ENCODE measurements at regions not wholly inside any gene's neighbourhood (a gene's known extent, or its start where the extent isn't known, plus 50 kb on each side); places are given as distances from the start of the nearest gene placed in this dataset.
A peak's percentile ranks its signal among the peaks of the same experiment; 100 is the strongest.
"Not testable (repeated sequence)": the region's sequence is repeated elsewhere in the genome, so short reads cannot be mapped to it uniquely, and the experiment has no call there.

DNA sequence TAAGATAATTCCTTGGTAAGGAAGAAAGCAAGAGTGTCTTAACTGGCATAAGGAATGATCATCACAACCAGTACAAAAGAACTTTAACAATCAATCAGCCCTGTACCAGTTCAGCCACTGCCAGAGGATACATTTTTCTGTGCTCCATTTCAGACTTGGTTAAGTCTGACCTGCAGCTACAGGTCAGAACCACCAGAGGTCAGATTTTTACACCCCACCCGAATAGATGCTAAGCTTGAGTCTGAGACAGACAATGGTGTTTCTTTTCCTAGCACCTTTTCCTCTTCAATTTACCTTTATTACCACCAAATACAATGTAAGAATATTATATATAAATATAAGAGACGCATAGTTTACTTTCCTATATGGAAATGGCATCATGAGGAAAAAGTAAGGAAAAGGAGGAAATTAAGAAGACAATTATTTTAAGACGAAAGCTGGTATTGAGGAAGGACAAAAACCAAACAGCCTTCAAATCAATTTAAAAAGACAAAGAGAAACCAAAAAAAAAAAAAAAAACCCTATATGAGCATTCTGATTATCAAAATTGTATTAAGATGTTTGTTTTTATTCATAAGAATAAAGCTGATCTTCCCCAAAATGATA, 215.3 kb upstream of the TTC29 start:
- peak; percentile 58 for DNase-seq (ENCODE audit: low spot score)

- no peak for DNase-seq (ENCODE audit: low spot score)
Measured at GRCh38 chr4:147163311-147163710, 217.6 kb upstream of the TTC29 start.

DNA sequence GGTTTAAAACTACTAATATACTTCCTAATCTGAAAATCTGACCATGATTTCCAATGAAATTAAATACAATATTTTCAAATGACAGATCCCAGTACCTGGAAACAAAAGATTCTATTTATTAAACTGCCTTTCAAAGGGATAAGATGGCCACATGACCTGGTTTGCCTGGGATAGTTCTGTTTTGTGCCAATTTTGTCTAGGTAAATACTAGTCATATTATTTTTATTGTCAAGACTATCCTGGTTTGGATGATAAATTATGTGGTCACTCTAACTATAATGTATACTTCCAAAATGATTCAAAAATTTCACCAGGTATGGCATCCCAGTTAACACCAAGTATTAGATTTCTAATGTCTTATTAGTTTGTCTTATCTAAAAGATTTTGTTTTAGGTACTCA, 222.5 kb upstream of the TTC29 start:
- not testable (repeated sequence) for DNase-seq (ENCODE audit: low spot score)

GRCh38 chr4:147173322-147173721, 227.7 kb upstream of the TTC29 start:
- DNase-seq (ENCODE audit: low spot score), result no peak

- no peak for DNase-seq (ENCODE audit: low spot score)
Measured at GRCh38 chr4:147173797-147174432, 228.3 kb upstream of the TTC29 start.

DNA sequence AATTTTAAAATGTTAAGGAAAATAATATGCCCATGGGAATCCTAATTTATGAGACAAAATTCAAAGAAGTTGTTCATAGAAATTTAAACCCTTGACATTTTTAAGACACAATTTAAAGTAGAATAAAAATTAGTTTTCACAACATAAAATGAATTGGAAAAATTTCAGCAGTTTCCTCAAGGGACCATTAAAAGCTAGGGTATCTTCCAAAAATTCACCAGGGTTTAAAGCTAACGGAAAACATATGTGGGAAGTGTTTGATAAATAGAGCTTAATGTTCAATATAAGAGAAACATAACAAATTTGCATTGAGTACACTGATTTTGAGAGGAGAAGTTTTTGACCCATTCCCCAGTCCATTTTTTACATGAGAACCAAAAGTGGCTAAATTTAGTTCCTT, 228.9 kb upstream of the TTC29 start:
- no peak for DNase-seq (ENCODE audit: low spot score)

DNA sequence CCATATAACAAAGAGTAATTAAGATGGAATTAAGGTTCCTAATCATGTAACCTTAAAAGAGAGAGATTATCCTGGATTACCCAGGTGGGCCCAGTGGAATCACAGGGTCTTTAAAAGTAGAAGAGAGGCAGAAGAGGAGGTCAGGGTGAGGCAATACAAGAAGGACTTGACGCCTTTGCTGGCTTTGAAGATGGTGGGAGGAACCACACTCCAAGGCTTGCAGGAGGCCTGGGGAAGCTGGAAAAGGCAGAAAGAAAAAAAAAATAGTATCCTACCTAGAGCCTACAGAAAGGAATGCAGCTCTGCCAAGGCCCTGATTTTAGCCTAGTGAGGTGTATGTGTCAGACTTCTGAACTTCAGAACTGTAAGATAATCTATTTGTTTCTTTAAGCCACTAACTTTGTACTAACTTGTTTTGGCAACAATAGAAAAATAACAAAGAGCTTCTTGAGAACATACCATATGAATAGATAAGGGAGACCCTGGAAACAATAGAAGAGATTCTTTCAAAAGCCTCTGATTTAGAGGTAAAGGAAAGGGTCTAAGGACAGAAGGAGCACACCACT, 229.9 kb upstream of the TTC29 start:
- DNase-seq (ENCODE audit: low spot score), result no peak

- no peak for DNase-seq (ENCODE audit: low spot score)
Measured at GRCh38 chr4:147182041-147182440, 236.4 kb upstream of the TTC29 start.

- no peak for DNase-seq (ENCODE audit: low spot score)
Measured at GRCh38 chr4:147192679-147193078, 247.0 kb upstream of the TTC29 start.

DNA sequence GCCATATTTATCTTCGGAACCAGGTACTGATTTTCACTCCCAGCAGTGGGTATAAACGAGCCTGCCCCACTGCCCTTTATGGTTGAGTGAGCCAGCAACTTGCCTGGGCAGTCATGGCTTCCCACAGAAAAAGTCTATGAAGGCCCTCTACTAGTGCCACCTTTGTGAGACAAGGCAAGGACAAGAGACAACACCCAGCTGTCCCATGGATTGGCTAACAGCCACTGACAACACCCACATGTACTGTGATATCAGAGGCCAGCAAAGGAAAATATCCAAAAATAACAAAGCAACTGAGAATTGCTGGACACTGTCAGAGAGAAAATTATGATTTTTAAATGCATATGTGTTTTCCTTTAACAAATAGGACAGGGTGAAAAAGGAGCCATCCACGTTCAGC, 248.4 kb upstream of the TTC29 start:
- DNase-seq (ENCODE audit: low spot score), result no peak

- DNase-seq (ENCODE audit: low spot score), result no peak
Measured at GRCh38 chr4:147194604-147195003, 248.9 kb upstream of the TTC29 start.

DNA sequence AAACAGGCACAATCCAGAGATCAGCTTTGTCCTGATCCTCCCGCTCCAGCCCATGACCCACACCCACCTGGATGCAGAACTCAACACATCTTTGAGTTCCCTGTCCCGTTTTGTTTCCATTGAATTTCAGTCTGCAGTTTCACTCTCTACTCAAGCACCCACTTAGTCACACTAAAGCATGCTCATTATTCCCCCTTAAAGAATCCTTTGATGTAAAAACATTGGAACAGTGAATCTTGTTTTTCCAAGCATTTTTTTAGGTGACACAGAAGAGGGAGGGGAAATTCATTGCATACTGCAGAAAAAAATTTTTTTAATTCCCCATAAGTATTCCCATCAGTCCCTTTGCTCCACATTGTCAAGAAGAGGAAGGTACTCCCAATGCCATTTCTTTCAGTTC, 249.7 kb upstream of the TTC29 start:
- DNase-seq (ENCODE audit: low spot score), result no peak

GRCh38 chr4:147198411-147199051, 252.9 kb upstream of the TTC29 start:
- DNase-seq (ENCODE audit: low spot score), result no peak

DNA sequence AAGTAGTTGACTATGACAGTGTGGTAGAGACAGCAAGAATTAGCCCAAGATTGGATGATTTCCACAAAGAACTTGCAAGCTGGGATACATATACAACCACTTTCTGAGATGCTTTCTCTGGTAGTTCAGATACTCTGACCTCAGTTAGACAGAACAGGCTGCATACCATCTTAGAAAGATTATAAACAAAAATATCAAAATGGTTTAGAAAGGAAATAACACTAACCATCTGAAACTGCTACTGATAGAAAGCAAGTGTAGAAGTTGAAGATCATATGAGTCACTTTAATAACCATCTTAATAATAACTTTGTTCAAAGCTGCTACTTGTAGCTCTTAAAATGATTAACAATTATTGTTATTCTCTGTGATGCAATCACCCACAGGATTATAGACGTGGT, 255.4 kb upstream of the TTC29 start:
- no peak for DNase-seq (ENCODE audit: low spot score)

- no peak for DNase-seq (ENCODE audit: low spot score)
Measured at GRCh38 chr4:147206807-147207206, 261.1 kb upstream of the TTC29 start.

DNA sequence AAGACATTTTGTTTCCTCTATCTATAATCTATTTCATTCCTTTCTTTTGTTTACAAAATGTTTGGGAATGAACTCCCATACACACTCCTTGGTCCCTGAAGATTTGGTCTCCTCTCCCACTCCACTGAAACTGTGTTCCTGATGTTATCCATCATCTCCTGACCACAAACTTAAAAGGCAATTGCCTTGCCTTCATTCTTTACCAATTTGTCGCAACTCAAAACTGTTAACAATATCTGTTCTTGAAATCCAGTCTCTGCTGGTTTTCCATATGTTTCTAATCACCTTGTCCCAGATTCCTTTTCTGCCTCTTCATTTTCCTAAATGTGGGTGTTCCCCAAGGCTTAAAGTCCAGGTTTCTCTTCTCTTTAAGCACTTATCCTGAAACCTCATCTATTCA, 262.2 kb upstream of the TTC29 start:
- DNase-seq (ENCODE audit: low spot score), result no peak

DNA sequence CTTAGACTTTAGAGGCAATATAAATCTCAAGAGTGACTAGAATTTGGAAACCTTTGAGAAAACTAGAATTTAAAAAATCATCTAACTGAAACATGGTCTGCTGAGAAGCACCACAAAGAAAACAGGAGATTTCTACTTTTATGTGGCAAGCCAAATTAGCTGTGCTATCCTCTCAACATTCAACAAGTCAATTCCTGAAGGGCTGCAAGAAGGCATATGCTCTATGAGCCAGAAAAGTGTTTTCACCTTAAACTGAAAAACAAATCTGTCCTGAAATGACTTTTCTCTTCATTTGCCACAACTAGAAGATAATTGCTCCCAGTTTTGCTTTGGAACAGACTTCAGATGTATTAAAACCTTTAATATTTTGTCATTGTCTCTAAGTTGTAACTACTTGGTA, 263.2 kb upstream of the EDNRA start:
- DNase-seq (ENCODE audit: low spot score), result no peak

DNA sequence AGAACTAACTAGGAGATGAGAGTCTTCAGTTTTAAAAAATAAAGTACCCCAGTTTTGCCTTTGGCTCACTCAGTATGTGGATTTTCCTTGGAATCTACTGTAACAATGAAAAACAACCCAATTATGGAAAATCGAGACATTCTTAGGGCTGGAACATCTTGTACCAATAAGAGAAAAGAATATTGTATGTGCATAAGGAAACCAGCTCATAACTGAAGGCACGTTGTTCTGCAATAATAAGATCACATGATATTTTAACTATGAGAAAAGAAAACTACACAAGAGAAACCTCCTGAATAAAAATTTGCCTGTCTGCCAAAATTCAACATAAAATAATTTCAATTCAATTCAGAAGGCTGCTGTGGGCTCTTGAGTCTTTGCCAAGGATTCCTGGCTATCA, 261.8 kb upstream of the EDNRA start:
- no peak for DNase-seq (ENCODE audit: low spot score)

GRCh38 chr4:147220833-147221232, 260.1 kb upstream of the EDNRA start:
- no peak for DNase-seq (ENCODE audit: low spot score)

GRCh38 chr4:147222906-147223305, 258.0 kb upstream of the EDNRA start:
- no peak for DNase-seq (ENCODE audit: low spot score)

GRCh38 chr4:147223576-147223975, 257.3 kb upstream of the EDNRA start:
- no peak for DNase-seq (ENCODE audit: low spot score)

- no peak for DNase-seq (ENCODE audit: low spot score)
Measured at GRCh38 chr4:147236806-147237205, 244.1 kb upstream of the EDNRA start.

GRCh38 chr4:147244786-147245185, 236.1 kb upstream of the EDNRA start:
- no peak for DNase-seq (ENCODE audit: low spot score)

Measured in NAMALWA (cell line).